ENCODE measurements at regions not wholly inside any gene's neighbourhood (a gene's known extent, or its start where the extent isn't known, plus 50 kb on each side); places are given as distances from the start of the nearest gene placed in this dataset.
A peak's percentile ranks its signal among the peaks of the same experiment; 100 is the strongest.

- DNase-seq (ENCODE audit: low read depth in 3 of 3, low spot score in 2 of 3): no peak
These were observed 327.3 kb upstream of the CDH6 start for GRCh38 chr5:30866142-30866541.

- no peak for DNase-seq (ENCODE audit: low read depth in 3 of 3, low spot score in 2 of 3)
These were observed 337.2 kb upstream of the CDH6 start for GRCh38 chr5:30856242-30856641.

GRCh38 chr5:30853158-30853557, 340.3 kb upstream of the CDH6 start:
- no peak for DNase-seq (ENCODE audit: low read depth in 3 of 3, low spot score in 2 of 3)

- DNase-seq (ENCODE audit: low read depth in 3 of 3, low spot score in 2 of 3): no peak
These were observed 342.6 kb upstream of the CDH6 start for GRCh38 chr5:30850866-30851265.

- peak; percentile 1 to 13 (median 13) for DNase-seq (ENCODE audit: low read depth in 3 of 3, low spot score in 2 of 3)
These were observed 343.4 kb upstream of the CDH6 start for GRCh38 chr5:30849931-30850710.

- DNase-seq (ENCODE audit: low read depth in 3 of 3, low spot score in 2 of 3): no peak
These were observed 347.3 kb upstream of the CDH6 start for GRCh38 chr5:30846171-30846570.

- no peak for DNase-seq (ENCODE audit: low read depth in 3 of 3, low spot score in 2 of 3)
These were observed 348.3 kb upstream of the CDH6 start for GRCh38 chr5:30845194-30845593.

- no peak for DNase-seq (ENCODE audit: low read depth in 3 of 3, low spot score in 2 of 3)
These were observed 349.9 kb upstream of the CDH6 start for GRCh38 chr5:30843541-30843940.

GRCh38 chr5:30839956-30840355, 353.5 kb upstream of the CDH6 start:
- no peak for DNase-seq (ENCODE audit: low read depth in 3 of 3, low spot score in 2 of 3)

- no peak for DNase-seq (ENCODE audit: low read depth in 3 of 3, low spot score in 2 of 3)
These were observed 354.5 kb upstream of the CDH6 start for GRCh38 chr5:30838936-30839496.

GRCh38 chr5:30832519-30832918, 361.0 kb upstream of the CDH6 start:
- no peak for DNase-seq (ENCODE audit: low read depth in 3 of 3, low spot score in 2 of 3)

- DNase-seq (ENCODE audit: low read depth in 3 of 3, low spot score in 2 of 3): no peak
These were observed 361.9 kb upstream of the CDH6 start for GRCh38 chr5:30831605-30832004.

GRCh38 chr5:30831123-30831522, 362.4 kb upstream of the CDH6 start:
- no peak for DNase-seq (ENCODE audit: low read depth in 3 of 3, low spot score in 2 of 3)

GRCh38 chr5:30811298-30811697, 382.2 kb upstream of the CDH6 start:
- DNase-seq (ENCODE audit: low read depth in 3 of 3, low spot score in 2 of 3): no peak

GRCh38 chr5:30809933-30810332, 383.6 kb upstream of the CDH6 start:
- DNase-seq (ENCODE audit: low read depth in 3 of 3, low spot score in 2 of 3): no peak

- DNase-seq (ENCODE audit: low read depth in 3 of 3, low spot score in 2 of 3): no peak
These were observed 384.5 kb upstream of the CDH6 start for GRCh38 chr5:30808996-30809395.

GRCh38 chr5:30804739-30805505, 388.6 kb upstream of the CDH6 start:
- no peak for DNase-seq (ENCODE audit: low read depth in 3 of 3, low spot score in 2 of 3)

GRCh38 chr5:30802961-30803705, 390.4 kb upstream of the CDH6 start:
- no peak for DNase-seq (ENCODE audit: low read depth in 3 of 3, low spot score in 2 of 3)

GRCh38 chr5:30781643-30782042, 411.8 kb upstream of the CDH6 start:
- DNase-seq (ENCODE audit: low read depth in 3 of 3, low spot score in 2 of 3): no peak

GRCh38 chr5:30768056-30768690, 425.3 kb upstream of the CDH6 start:
- no peak for DNase-seq (ENCODE audit: low read depth in 3 of 3, low spot score in 2 of 3)

- no peak for DNase-seq (ENCODE audit: low read depth in 3 of 3, low spot score in 2 of 3)
These were observed 427.8 kb upstream of the CDH6 start for GRCh38 chr5:30765706-30766105.
